Caco-2 (cell line): ENCODE measurements at regions not wholly inside any gene's neighbourhood (a gene's known extent, or its start where the extent isn't known, plus 50 kb on each side); places are given as distances from the start of the nearest gene placed in this dataset.

Experiments used
- BruUV-seq: library from RNA; stranded (reverse); fragments of 400-500 nt; replicated peaks from 2 replicates; lab custom pipeline; 2021; lab: Mats Ljungman, UMichigan
- CTCF ChIA-PET: fragments of 300-600 bp; sonication (Branson Sonifier 250); formaldehyde crosslinking; loops from one replicate; lab custom pipeline; 2022; ENCODE audit warnings: antibody characterized with exemption; lab: Charles Lee
- POLR2A ChIA-PET: fragments of 300-600 bp; sonication (Branson Sonifier 250); formaldehyde crosslinking; loops from one replicate; lab custom pipeline; 2022; ENCODE audit warnings: antibody characterized with exemption; lab: Charles Lee
- DNase-seq, 2 experiments: peaks; one replicate each; pipeline versions ENCODE4 v3.0.0 to v3.0.0-alpha.2; 2020 to 2022
- H3K27me3 ChIP-seq: replicated peaks from 2 replicates; pipeline ENCODE4 v1.6.0; 2011; ENCODE audit warnings: low read length; ENCODE audit not compliant: control insufficient read depth, insufficient read depth
- H3K36me3 ChIP-seq: 2 replicates; pipeline ENCODE4 v1.5.1; 2011; ENCODE audit warnings: low read length; ENCODE audit not compliant: control insufficient read depth, insufficient read depth
- H3K4me1 ChIP-seq: fragments of 250-450 bp; sonication (Bioruptor Pico); 2 replicates; pipeline ENCODE4 v1.5.1; 2020; ENCODE audit warnings: mild to moderate bottlenecking
- H3K4me3 ChIP-seq: 2 replicates; pipeline ENCODE4 v1.5.1; 2011; ENCODE audit warnings: low read depth, mild to moderate bottlenecking, control low read depth, low read length
- H3K9me3 ChIP-seq: fragments of 250-450 bp; sonication (Bioruptor Pico); 2 replicates; pipeline ENCODE4 v1.5.1; 2020; ENCODE audit warnings: mild to moderate bottlenecking, moderate library complexity
- H3K27ac Mint-ChIP-seq: one replicate; pipeline ENCODE4 v1.8.0; 2022; ENCODE audit warnings: mixed read lengths; ENCODE audit not compliant: unreplicated experiment
- H3K27me3 Mint-ChIP-seq: one replicate; pipeline ENCODE4 v1.8.0; 2022; ENCODE audit warnings: mixed read lengths; ENCODE audit not compliant: insufficient read depth, unreplicated experiment
- H3K36me3 Mint-ChIP-seq: one replicate; pipeline ENCODE4 v1.8.0; 2022; ENCODE audit warnings: mild to moderate bottlenecking, mixed read lengths; ENCODE audit not compliant: insufficient read depth, unreplicated experiment
- H3K4me1 Mint-ChIP-seq: one replicate; pipeline ENCODE4 v1.8.0; 2022; ENCODE audit warnings: low read depth, mixed read lengths; ENCODE audit not compliant: unreplicated experiment
- H3K4me3 Mint-ChIP-seq: one replicate; pipeline ENCODE4 v1.8.0; 2022; ENCODE audit warnings: mild to moderate bottlenecking, moderate library complexity, mixed read lengths; ENCODE audit not compliant: unreplicated experiment
- H3K9me3 Mint-ChIP-seq: one replicate; pipeline ENCODE4 v1.8.0; 2022; ENCODE audit warnings: mixed read lengths; ENCODE audit not compliant: unreplicated experiment
- CTCF ChIP-seq, 2 experiments: fragments of 200-600 bp in 1 of 2; IDR thresholded peaks; 1 replicate in 1 of 2; 2 replicates in 1 of 2; pipeline versions ENCODE4 v1.5.1 to v1.8.0; 2011 to 2022; ENCODE audit warnings: antibody characterized with exemption in 1 of 2, control low read depth in 1 of 2, inconsistent platforms in 1 of 2, low read depth in 1 of 2, low read length in 1 of 2, mild to moderate bottlenecking in 1 of 2, moderate library complexity in 1 of 2; ENCODE audit not compliant: insufficient read depth in 1 of 2, severe bottlenecking in 1 of 2, unreplicated experiment in 1 of 2
- intact Hi-C: fragments of 100-400 bp; cut with micrococcal nuclease; formaldehyde crosslinking; loops from one replicate; pipeline ENCODE4 v1.10.0; 2022; ENCODE audit not compliant: unreplicated experiment

GRCh38 chr16:82236875-82237274 lies 66.9 kb upstream of the MPHOSPH6 start:
- ChIA-PET CTCF (no interaction called here), POLR2A (no interaction called here)
- TF ChIP-seq CTCF (IDR thresholded peaks at IDR 0.05; ENCODE audit: insufficient read depth in 1 of 2, low read depth in 1 of 2, low read length in 1 of 2, severe bottlenecking in 1 of 2, unreplicated experiment in 1 of 2) = no peak
- Mint-ChIP-seq H3K4me3 (no peak overlapping the region), H3K9me3 (no peaks in the 10 kb centered on the region), H3K27me3 (peaks cover 22% of the 10 kb centered on the region), H3K36me3 (no peaks in the 10 kb centered on the region), H3K4me1 (no peaks in the 10 kb centered on the region), H3K27ac (no peak overlapping the region)
- no TSS peak for BruUV-seq
- DNase-seq = no peak
- H3K4me3 ChIP-seq = no peak overlapping the region
- no peaks in the 10 kb centered on the region for H3K27me3 ChIP-seq
- H3K36me3 ChIP-seq = no peaks in the 10 kb centered on the region
- H3K4me1 ChIP-seq = no peaks in the 10 kb centered on the region
- intact Hi-C loops = no loop called here
- no peaks in the 10 kb centered on the region for H3K9me3 ChIP-seq

- POLR2A ChIA-PET = no interaction called here
These were observed 66.4 kb upstream of the MPHOSPH6 start for GRCh38 chr16:82236415-82236814.

GRCh38 chr16:82232806-82233205 lies 62.8 kb upstream of the MPHOSPH6 start:
- no TSS peak for BruUV-seq
- H3K27me3 Mint-ChIP-seq = peaks cover 15% of the 10 kb centered on the region
- Histone ChIP-seq H3K4me3 (no peak overlapping the region), H3K27me3 (no peaks in the 10 kb centered on the region), H3K36me3 (no peaks in the 10 kb centered on the region), H3K9me3 (no peaks in the 10 kb centered on the region), H3K4me1 (no peaks in the 10 kb centered on the region)
- no peaks in the 10 kb centered on the region for H3K9me3 Mint-ChIP-seq
- ChIA-PET CTCF (no interaction called here), POLR2A (no interaction called here)
- no peak for DNase-seq
- H3K36me3 Mint-ChIP-seq = no peaks in the 10 kb centered on the region
- H3K27ac Mint-ChIP-seq = no peak overlapping the region
- no peaks in the 10 kb centered on the region for H3K4me1 Mint-ChIP-seq
- intact Hi-C loops = loop anchor here (5.0 kb wide), 1 partner anchor 56 kb away; no protein-coding TSS in a partner anchor
- no peak overlapping the region for H3K4me3 Mint-ChIP-seq
- TF ChIP-seq CTCF (IDR thresholded peaks at IDR 0.05; ENCODE audit: insufficient read depth in 1 of 2, low read depth in 1 of 2, low read length in 1 of 2, severe bottlenecking in 1 of 2, unreplicated experiment in 1 of 2) = no peak

More at GRCh38 chr16:82236415-82236814, 66.4 kb upstream of the MPHOSPH6 start:
- CTCF ChIA-PET = no interaction called here
- no peaks in the 10 kb centered on the region for H3K4me1 ChIP-seq
- intact Hi-C loops = no loop called here
- no peaks in the 10 kb centered on the region for H3K9me3 Mint-ChIP-seq
- no peak overlapping the region for H3K4me3 Mint-ChIP-seq
- no peak for TF ChIP-seq CTCF (IDR thresholded peaks at IDR 0.05; ENCODE audit: insufficient read depth in 1 of 2, low read depth in 1 of 2, low read length in 1 of 2, severe bottlenecking in 1 of 2, unreplicated experiment in 1 of 2)
- BruUV-seq = no TSS peak
- H3K4me1 Mint-ChIP-seq = no peaks in the 10 kb centered on the region
- H3K36me3 Mint-ChIP-seq = no peaks in the 10 kb centered on the region
- H3K27me3 ChIP-seq = no peaks in the 10 kb centered on the region
- H3K27ac Mint-ChIP-seq = no peak overlapping the region
- no peak for DNase-seq
- H3K27me3 Mint-ChIP-seq = peaks cover 22% of the 10 kb centered on the region
- no peaks in the 10 kb centered on the region for H3K36me3 ChIP-seq
- no peaks in the 10 kb centered on the region for H3K9me3 ChIP-seq
- H3K4me3 ChIP-seq = no peak overlapping the region
